ENCODE measurements at regions not wholly inside any gene's neighbourhood (a gene's known extent, or its start where the extent isn't known, plus 50 kb on each side); places are given as distances from the start of the nearest gene placed in this dataset.

GRCh38 chr2:144183727-144184126 lies 336.2 kb downstream of the ZEB2 start:
- TF ChIP-seq CTCF (IDR thresholded peaks at IDR 0.05) (no peak), POLR2AphosphoS5 (IDR thresholded peaks at IDR 0.05) (peak in 1 of 2 donors; percentile 17), POLR2A (IDR thresholded peaks at IDR 0.05) (no peak)

Data from upper lobe of left lung (tissue), 4 donors.